Stimulated activated CD4-positive, alpha-beta T cell treated with anti-CD3 and anti-CD28 coated beads, Interleukin-4, amount 100 ng/mL, for 48 hours (primary cell): ENCODE measurements at regions not wholly inside any gene's neighbourhood (a gene's known extent, or its start where the extent isn't known, plus 50 kb on each side); places are given as distances from the start of the nearest gene placed in this dataset.

Experiments
- DNase-seq, 2 donors: peaks; one replicate each; pipeline ENCODE4 v3.0.0-alpha.2; 2020; ENCODE audit warnings: low read depth in 2 of 2

- no peak for DNase-seq
Observed at GRCh38 chr7:148472406-148472805, 118.2 kb upstream of the C7orf33 start.

- no peak for DNase-seq
Observed at GRCh38 chr7:148473703-148474480, 116.7 kb upstream of the C7orf33 start.

GRCh38 chr7:148474481-148475025 lies 116.0 kb upstream of the C7orf33 start:
- DNase-seq, result no peak

GRCh38 chr7:148478551-148478950 lies 112.0 kb upstream of the C7orf33 start:
- DNase-seq, result no peak

- DNase-seq, result no peak
Observed at GRCh38 chr7:148480479-148481146, 110.0 kb upstream of the C7orf33 start.

- no peak for DNase-seq
Observed at GRCh38 chr7:148481147-148481526, 109.4 kb upstream of the C7orf33 start.

- DNase-seq, result no peak
Observed at GRCh38 chr7:148481971-148482626, 108.5 kb upstream of the C7orf33 start.

GRCh38 chr7:148483515-148484308 lies 106.9 kb upstream of the C7orf33 start:
- DNase-seq, result no peak

- DNase-seq, result no peak
Observed at GRCh38 chr7:148484486-148484885, 106.1 kb upstream of the C7orf33 start.

GRCh38 chr7:148485618-148486017 lies 104.9 kb upstream of the C7orf33 start:
- no peak for DNase-seq

GRCh38 chr7:148486937-148487336 lies 103.6 kb upstream of the C7orf33 start:
- no peak for DNase-seq

GRCh38 chr7:148487912-148488311 lies 102.7 kb upstream of the C7orf33 start:
- DNase-seq, result no peak

GRCh38 chr7:148489678-148490077 lies 100.9 kb upstream of the C7orf33 start:
- DNase-seq, result no peak

GRCh38 chr7:148492157-148492860 lies 98.3 kb upstream of the C7orf33 start:
- no peak for DNase-seq

- DNase-seq, result no peak
Observed at GRCh38 chr7:148495605-148496004, 95.0 kb upstream of the C7orf33 start.

GRCh38 chr7:148500978-148501377 lies 89.6 kb upstream of the C7orf33 start:
- DNase-seq, result no peak

- DNase-seq, result no peak
Observed at GRCh38 chr7:148503900-148504487, 86.6 kb upstream of the C7orf33 start.

- DNase-seq, result no peak
Observed at GRCh38 chr7:148505645-148506375, 84.8 kb upstream of the C7orf33 start.

GRCh38 chr7:148507064-148507573 lies 83.4 kb upstream of the C7orf33 start:
- peak; percentile 7 to 15 for DNase-seq

- DNase-seq, result peak; percentile 19 to 60
Observed at GRCh38 chr7:148507787-148508186, 82.8 kb upstream of the C7orf33 start.
